ENCODE measurements at regions not wholly inside any gene's neighbourhood (a gene's known extent, or its start where the extent isn't known, plus 50 kb on each side); places are given as distances from the start of the nearest gene placed in this dataset.
"Not testable (repeated sequence)": the region's sequence is repeated elsewhere in the genome, so short reads cannot be mapped to it uniquely, and the experiment has no call there.

- DNase-seq (ENCODE audit: low read depth): no peak
Observed at GRCh38 chr1:234920136-234920842, 208.3 kb downstream of the TOMM20 start.

- DNase-seq (ENCODE audit: low read depth): no peak
Observed at GRCh38 chr1:234918961-234919761, 209.5 kb downstream of the TOMM20 start.

GRCh38 chr1:234918181-234918841 is 210.3 kb downstream of the TOMM20 start:
- DNase-seq (ENCODE audit: low read depth): no peak

- no peak for DNase-seq (ENCODE audit: low read depth)
Observed at GRCh38 chr1:234917495-234918180, 211.0 kb downstream of the TOMM20 start.

GRCh38 chr1:234916840-234917239 is 211.8 kb downstream of the TOMM20 start:
- DNase-seq (ENCODE audit: low read depth): no peak

- DNase-seq (ENCODE audit: low read depth): no peak
Observed at GRCh38 chr1:234915924-234916675, 212.5 kb downstream of the TOMM20 start.

GRCh38 chr1:234914606-234915290 is 213.9 kb downstream of the TOMM20 start:
- no peak for DNase-seq (ENCODE audit: low read depth)

- no peak for DNase-seq (ENCODE audit: low read depth)
Observed at GRCh38 chr1:234913771-234914170, 214.9 kb downstream of the TOMM20 start.

GRCh38 chr1:234913278-234913649 is 215.4 kb downstream of the TOMM20 start:
- DNase-seq (ENCODE audit: low read depth): no peak

- DNase-seq (ENCODE audit: low read depth): peak; percentile 15
Observed at GRCh38 chr1:234912548-234913277, 215.9 kb downstream of the TOMM20 start.

- no peak for DNase-seq (ENCODE audit: low read depth)
Observed at GRCh38 chr1:234911787-234912186, 216.8 kb downstream of the TOMM20 start.

GRCh38 chr1:234911136-234911535 is 217.5 kb downstream of the TOMM20 start:
- not testable (repeated sequence) for DNase-seq (ENCODE audit: low read depth)

- DNase-seq (ENCODE audit: low read depth): no peak
Observed at GRCh38 chr1:234909851-234910250, 218.8 kb downstream of the TOMM20 start.

- DNase-seq (ENCODE audit: low read depth): no peak
Observed at GRCh38 chr1:234909307-234909810, 219.3 kb downstream of the TOMM20 start.

GRCh38 chr1:234908571-234908970 is 220.1 kb downstream of the TOMM20 start:
- DNase-seq (ENCODE audit: low read depth): no peak

- peak; percentile 57 for DNase-seq (ENCODE audit: low read depth)
Observed at GRCh38 chr1:234907940-234908405, 220.7 kb downstream of the TOMM20 start.

GRCh38 chr1:234907208-234907939 is 221.3 kb downstream of the TOMM20 start:
- no peak for DNase-seq (ENCODE audit: low read depth)

- no peak for DNase-seq (ENCODE audit: low read depth)
Observed at GRCh38 chr1:234906654-234907053, 222.0 kb downstream of the TOMM20 start.
